ENCODE measurements at regions not wholly inside any gene's neighbourhood (a gene's known extent, or its start where the extent isn't known, plus 50 kb on each side); places are given as distances from the start of the nearest gene placed in this dataset.

- no peaks in the 10 kb centered on the region for H4K20me1 ChIP-seq
- H3K4me1 ChIP-seq = peaks cover 48% of the 10 kb centered on the region
- no peaks in the 10 kb centered on the region for H3K27me3 ChIP-seq
- H3K27ac ChIP-seq = peak overlapping the region; percentile 84
- H3K9ac ChIP-seq = peak overlapping the region; percentile 54
- no peaks in the 10 kb centered on the region for H3K36me3 ChIP-seq
- no peak overlapping the region for H3K4me3 ChIP-seq
- no peak for TF ChIP-seq Cebpa-rat (IDR thresholded peaks at IDR 0.05)
- H3K9me3 ChIP-seq = no peaks in the 10 kb centered on the region
- peak overlapping the region; percentile 70 for H3K4me2 ChIP-seq
Observed at GRCh38 chr2:129863350-129863749, 116.1 kb upstream of the RAB6C start.

GRCh38 chr2:129864719-129865118, 114.7 kb upstream of the RAB6C start:
- Histone ChIP-seq H4K20me1 (no peaks in the 10 kb centered on the region), H3K4me1 (peaks cover 48% of the 10 kb centered on the region), H3K27me3 (no peaks in the 10 kb centered on the region), H3K4me2 (peak overlapping the region; percentile 70), H3K9me3 (no peaks in the 10 kb centered on the region), H3K27ac (peak overlapping the region; percentile 84), H3K36me3 (no peaks in the 10 kb centered on the region), H3K4me3 (no peak overlapping the region), H3K9ac (no peak overlapping the region)
- TF ChIP-seq Cebpa-rat (IDR thresholded peaks at IDR 0.05) = no peak

GRCh38 chr2:129865976-129866375, 113.5 kb upstream of the RAB6C start:
- Histone ChIP-seq H3K27me3 (no peaks in the 10 kb centered on the region), H3K36me3 (no peaks in the 10 kb centered on the region), H4K20me1 (no peaks in the 10 kb centered on the region), H3K9me3 (no peaks in the 10 kb centered on the region), H3K4me1 (peaks cover 48% of the 10 kb centered on the region), H3K4me2 (no peak overlapping the region), H3K9ac (no peak overlapping the region), H3K4me3 (no peak overlapping the region), H3K27ac (no peak overlapping the region)
- no peak for TF ChIP-seq Cebpa-rat (IDR thresholded peaks at IDR 0.05)

GRCh38 chr2:129866391-129866790, 113.1 kb upstream of the RAB6C start:
- TF ChIP-seq Cebpa-rat (IDR thresholded peaks at IDR 0.05) = no peak
- no peak overlapping the region for H3K4me3 ChIP-seq
- H3K36me3 ChIP-seq = no peaks in the 10 kb centered on the region
- no peak overlapping the region for H3K27ac ChIP-seq
- H3K9ac ChIP-seq = no peak overlapping the region
- H3K27me3 ChIP-seq = no peaks in the 10 kb centered on the region
- H3K9me3 ChIP-seq = no peaks in the 10 kb centered on the region
- H3K4me1 ChIP-seq = peaks cover 44% of the 10 kb centered on the region
- no peaks in the 10 kb centered on the region for H4K20me1 ChIP-seq
- H3K4me2 ChIP-seq = no peak overlapping the region

GRCh38 chr2:129868151-129868550, 111.3 kb upstream of the RAB6C start:
- Histone ChIP-seq H3K27me3 (no peaks in the 10 kb centered on the region), H3K27ac (no peak overlapping the region), H3K4me3 (no peak overlapping the region), H3K9ac (no peak overlapping the region), H3K36me3 (no peaks in the 10 kb centered on the region), H3K4me2 (no peak overlapping the region), H3K9me3 (no peaks in the 10 kb centered on the region), H4K20me1 (no peaks in the 10 kb centered on the region), H3K4me1 (peaks cover 27% of the 10 kb centered on the region)
- TF ChIP-seq Cebpa-rat (IDR thresholded peaks at IDR 0.05) = no peak

- Histone ChIP-seq H4K20me1 (no peaks in the 10 kb centered on the region), H3K36me3 (no peaks in the 10 kb centered on the region), H3K27me3 (no peaks in the 10 kb centered on the region), H3K27ac (no peak overlapping the region), H3K4me2 (no peak overlapping the region), H3K4me1 (0 out of 2 replicates have a peak, but pooled peaks cover under 1% of the 10 kb centered on the region), H3K4me3 (no peak overlapping the region), H3K9me3 (no peaks in the 10 kb centered on the region), H3K9ac (no peak overlapping the region)
- no peak for TF ChIP-seq Cebpa-rat (IDR thresholded peaks at IDR 0.05)
Observed at GRCh38 chr2:129870685-129871241, 108.7 kb upstream of the RAB6C start.

GRCh38 chr2:129872446-129872845, 107.0 kb upstream of the RAB6C start:
- Histone ChIP-seq H3K9me3 (no peaks in the 10 kb centered on the region), H3K27ac (no peak overlapping the region), H3K4me1 (peaks cover 8% of the 10 kb centered on the region), H3K9ac (no peak overlapping the region), H3K27me3 (no peaks in the 10 kb centered on the region), H4K20me1 (no peaks in the 10 kb centered on the region), H3K4me2 (no peak overlapping the region), H3K4me3 (no peak overlapping the region), H3K36me3 (no peaks in the 10 kb centered on the region)
- TF ChIP-seq Cebpa-rat (IDR thresholded peaks at IDR 0.05) = no peak

- Histone ChIP-seq H4K20me1 (no peaks in the 10 kb centered on the region), H3K4me2 (peak overlapping the region; percentile 83), H3K27ac (peak overlapping the region; percentile 76; the same call in 1 of the 2 replicates), H3K9ac (0 out of 2 replicates have a peak overlapping the region, but pooled peaks have one; percentile 68), H3K36me3 (no peaks in the 10 kb centered on the region), H3K4me1 (peaks cover 15% of the 10 kb centered on the region), H3K9me3 (no peaks in the 10 kb centered on the region), H3K27me3 (no peaks in the 10 kb centered on the region), H3K4me3 (peak overlapping the region; percentile 70)
- no peak for TF ChIP-seq Cebpa-rat (IDR thresholded peaks at IDR 0.05)
Observed at GRCh38 chr2:129876541-129876940, 102.9 kb upstream of the RAB6C start.

- Histone ChIP-seq H3K4me2 (peak overlapping the region; percentile 83), H3K9me3 (no peaks in the 10 kb centered on the region), H3K27ac (peak overlapping the region; percentile 76), H3K27me3 (no peaks in the 10 kb centered on the region), H3K9ac (peak overlapping the region; percentile 68; the same call in 1 of the 2 replicates), H3K4me1 (peaks cover 15% of the 10 kb centered on the region), H3K36me3 (no peaks in the 10 kb centered on the region), H3K4me3 (peak overlapping the region; percentile 70), H4K20me1 (no peaks in the 10 kb centered on the region)
- no peak for TF ChIP-seq Cebpa-rat (IDR thresholded peaks at IDR 0.05)
Observed at GRCh38 chr2:129877289-129877741, 102.2 kb upstream of the RAB6C start.

- peak overlapping the region; percentile 78 for H3K4me2 ChIP-seq
- H4K20me1 ChIP-seq = no peaks in the 10 kb centered on the region
- H3K4me1 ChIP-seq = peaks cover 15% of the 10 kb centered on the region
- no peaks in the 10 kb centered on the region for H3K27me3 ChIP-seq
- TF ChIP-seq Cebpa-rat (IDR thresholded peaks at IDR 0.05) = no peak
- no peaks in the 10 kb centered on the region for H3K36me3 ChIP-seq
- no peaks in the 10 kb centered on the region for H3K9me3 ChIP-seq
- H3K4me3 ChIP-seq = peak overlapping the region; percentile 62
- 0 out of 2 replicates have a peak overlapping the region, but pooled peaks have one; percentile 47 for H3K9ac ChIP-seq
- H3K27ac ChIP-seq = peak overlapping the region; percentile 50
Observed at GRCh38 chr2:129877795-129878775, 101.4 kb upstream of the RAB6C start.

Measured in BLaER1 (cell line).